GM18519 (cell line): ENCODE measurements at regions not wholly inside any gene's neighbourhood (a gene's known extent, or its start where the extent isn't known, plus 50 kb on each side); places are given as distances from the start of the nearest gene placed in this dataset.

ENCODE experiments used
- ATAC-seq: cut with Tn5 transposase; IDR thresholded peaks from one replicate; pipeline ENCODE4 v1.9.1; 2021; ENCODE audit warnings: mild to moderate bottlenecking, moderate library complexity; ENCODE audit not compliant: unreplicated experiment, low FRiP score

- no peak for ATAC-seq
Measured at GRCh38 chr9:118538959-118539358, 830.3 kb downstream of the BRINP1 start.

- peak; percentile 67 for ATAC-seq
Measured at GRCh38 chr9:118553465-118553864, 815.8 kb downstream of the BRINP1 start.

GRCh38 chr9:118554987-118555386 is 814.2 kb downstream of the BRINP1 start:
- no peak for ATAC-seq

- ATAC-seq, result no peak
Measured at GRCh38 chr9:118558026-118558425, 811.2 kb downstream of the BRINP1 start.

- no peak for ATAC-seq
Measured at GRCh38 chr9:118558891-118559290, 810.3 kb downstream of the BRINP1 start.

- ATAC-seq, result no peak
Measured at GRCh38 chr9:118561051-118561450, 808.2 kb downstream of the BRINP1 start.

GRCh38 chr9:118563677-118564076 is 805.6 kb downstream of the BRINP1 start:
- no peak for ATAC-seq

GRCh38 chr9:118567861-118568260 is 801.4 kb downstream of the BRINP1 start:
- ATAC-seq, result no peak

- ATAC-seq, result no peak
Measured at GRCh38 chr9:118568704-118569103, 800.5 kb downstream of the BRINP1 start.

- no peak for ATAC-seq
Measured at GRCh38 chr9:118569148-118569547, 800.1 kb downstream of the BRINP1 start.

- no peak for ATAC-seq
Measured at GRCh38 chr9:118570066-118570465, 799.2 kb downstream of the BRINP1 start.

GRCh38 chr9:118575341-118576070 is 793.7 kb downstream of the BRINP1 start:
- no peak for ATAC-seq

GRCh38 chr9:118577121-118577520 is 792.1 kb downstream of the BRINP1 start:
- no peak for ATAC-seq

GRCh38 chr9:118578467-118578866 is 790.8 kb downstream of the BRINP1 start:
- no peak for ATAC-seq

GRCh38 chr9:118583414-118583813 is 785.8 kb downstream of the BRINP1 start:
- no peak for ATAC-seq

GRCh38 chr9:118586978-118587377 is 782.3 kb downstream of the BRINP1 start:
- no peak for ATAC-seq

- no peak for ATAC-seq
Measured at GRCh38 chr9:118594428-118594827, 774.8 kb downstream of the BRINP1 start.

GRCh38 chr9:118595719-118596305 is 773.4 kb downstream of the BRINP1 start:
- no peak for ATAC-seq

- ATAC-seq, result no peak
Measured at GRCh38 chr9:118596374-118597015, 772.7 kb downstream of the BRINP1 start.

- no peak for ATAC-seq
Measured at GRCh38 chr9:118606668-118607067, 762.6 kb downstream of the BRINP1 start.

GRCh38 chr9:118609355-118610044 is 759.7 kb downstream of the BRINP1 start:
- no peak for ATAC-seq
